ENCODE measurements at regions not wholly inside any gene's neighbourhood (a gene's known extent, or its start where the extent isn't known, plus 50 kb on each side); places are given as distances from the start of the nearest gene placed in this dataset.

DNA sequence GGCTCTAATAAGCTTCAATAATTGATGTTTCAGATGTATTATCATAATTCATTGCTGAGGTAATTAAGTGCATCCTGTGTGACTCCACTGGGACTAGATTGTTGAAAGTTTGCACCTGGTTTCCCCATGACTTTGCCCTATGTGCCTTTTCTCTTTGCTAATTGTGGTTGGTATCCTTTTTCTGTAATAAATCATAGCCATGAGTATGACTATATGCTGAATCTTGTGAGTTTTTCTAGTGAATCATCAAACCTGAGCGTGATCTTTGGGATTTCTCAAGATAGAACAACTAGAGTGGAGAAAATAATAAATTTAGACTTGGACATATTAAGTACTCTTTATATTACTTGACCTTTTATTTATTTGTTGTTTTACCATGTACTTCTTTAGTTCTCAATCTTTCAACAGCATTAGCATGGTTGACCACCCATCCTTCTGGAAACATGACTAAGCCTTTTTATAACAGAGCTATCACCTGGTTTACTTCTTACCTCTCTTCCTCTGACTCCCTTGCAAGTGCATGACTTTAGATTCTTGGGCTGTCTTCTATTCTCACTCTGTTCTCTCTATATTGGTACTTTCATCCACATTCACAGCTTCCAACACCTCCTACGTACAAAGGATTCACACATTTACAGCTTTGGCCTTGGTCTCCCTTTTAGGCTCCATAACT lies 239.6 kb upstream of the TAS2R1 start:
- no peak for DNase-seq
- intact Hi-C loops (cut with DNase I), result no loop called here

GRCh38 chr5:9865574-9865973 lies 235.4 kb upstream of the TAS2R1 start:
- DNase-seq, result no peak
- intact Hi-C loops (cut with DNase I), result no loop called here

DNA sequence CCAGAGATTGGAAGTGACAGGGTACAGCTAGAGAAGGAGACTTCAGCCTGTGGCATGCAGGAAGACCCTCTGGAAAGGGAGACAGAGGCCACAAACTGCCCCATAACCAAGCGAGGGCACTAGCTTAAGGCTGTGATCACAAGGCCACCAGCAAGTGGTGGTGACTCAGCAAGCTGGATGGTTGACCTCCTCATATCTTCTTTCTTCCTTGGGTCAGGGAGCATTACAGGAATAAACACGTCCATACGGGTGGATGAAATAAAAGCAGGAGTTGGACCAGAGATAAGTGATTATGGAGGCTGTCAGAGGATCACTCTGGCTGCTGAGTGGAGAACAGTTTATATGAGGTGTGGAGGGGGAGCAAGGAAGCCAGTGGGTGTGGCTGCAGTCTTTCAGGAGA lies 234.6 kb upstream of the TAS2R1 start:
- no peak for DNase-seq
- intact Hi-C loops (cut with DNase I), result no loop called here

- no peak for DNase-seq
- intact Hi-C loops (cut with DNase I), result no loop called here
These were observed 233.3 kb upstream of the TAS2R1 start for GRCh38 chr5:9863486-9863885.

DNA sequence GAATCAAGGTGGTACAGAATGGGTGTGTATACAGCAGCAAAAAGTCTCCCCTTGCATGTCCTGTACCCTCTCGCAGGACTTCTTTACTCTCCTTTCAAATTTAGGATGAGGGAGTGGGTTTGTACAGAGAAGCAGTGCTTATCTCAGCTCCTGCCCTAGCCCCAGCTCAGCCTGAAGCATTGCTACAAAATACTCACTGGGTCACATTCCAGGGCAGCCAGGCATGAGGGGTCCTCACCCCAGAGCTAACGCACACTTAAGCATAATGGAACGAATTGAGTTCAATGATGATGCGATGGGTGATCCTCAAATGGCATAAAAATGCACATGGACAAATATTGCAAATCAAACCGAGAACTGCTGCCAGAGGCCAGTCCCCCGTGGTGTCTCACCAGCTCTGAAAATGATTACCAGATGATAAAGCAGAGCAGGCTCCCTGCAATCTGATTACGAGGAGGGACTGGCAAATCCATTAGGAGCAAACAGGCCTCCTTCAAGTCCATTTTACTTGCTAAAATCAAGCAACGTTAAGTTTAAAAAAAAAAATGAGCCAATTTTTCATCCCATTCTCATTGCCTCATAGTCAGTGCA lies 231.6 kb upstream of the TAS2R1 start:
- intact Hi-C loops (cut with DNase I), result no loop called here
- DNase-seq, result no peak

DNA sequence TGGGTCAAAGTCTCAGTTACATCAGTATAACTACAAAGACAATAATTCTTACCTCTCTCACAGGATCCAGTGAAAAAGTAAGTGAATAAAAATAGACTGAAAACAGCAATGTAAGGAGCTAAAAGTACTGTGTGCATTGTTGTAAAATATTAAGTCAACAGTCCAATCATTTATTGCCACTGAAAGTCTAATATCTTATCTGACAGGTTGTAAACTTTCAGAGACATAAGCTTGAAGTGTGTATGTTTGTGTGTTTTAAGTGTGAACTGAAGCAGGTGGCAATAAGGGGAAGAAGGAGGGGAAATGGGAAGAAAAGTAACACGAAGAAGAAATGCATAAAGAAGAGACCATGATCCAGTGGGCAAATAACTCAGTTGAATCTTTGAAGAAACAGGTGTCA lies 229.7 kb upstream of the TAS2R1 start:
- no peak for DNase-seq
- intact Hi-C loops (cut with DNase I), result no loop called here

- peak in 1 of 10 donors; percentile 68 for DNase-seq
- intact Hi-C loops (cut with DNase I), result no loop called here
These were observed 227.9 kb upstream of the TAS2R1 start for GRCh38 chr5:9858043-9858442.

- no peak for DNase-seq
- intact Hi-C loops (cut with DNase I), result loop anchor here (5.0 kb wide), 1 partner anchor 181 kb away; no protein-coding TSS in a partner anchor
These were observed 223.2 kb upstream of the TAS2R1 start for GRCh38 chr5:9853309-9853708.

- intact Hi-C loops (cut with DNase I), result loop anchor here (5.0 kb wide), 1 partner anchor 180 kb away; no protein-coding TSS in a partner anchor
- no peak for DNase-seq
These were observed 222.5 kb upstream of the TAS2R1 start for GRCh38 chr5:9852671-9853070.

DNA sequence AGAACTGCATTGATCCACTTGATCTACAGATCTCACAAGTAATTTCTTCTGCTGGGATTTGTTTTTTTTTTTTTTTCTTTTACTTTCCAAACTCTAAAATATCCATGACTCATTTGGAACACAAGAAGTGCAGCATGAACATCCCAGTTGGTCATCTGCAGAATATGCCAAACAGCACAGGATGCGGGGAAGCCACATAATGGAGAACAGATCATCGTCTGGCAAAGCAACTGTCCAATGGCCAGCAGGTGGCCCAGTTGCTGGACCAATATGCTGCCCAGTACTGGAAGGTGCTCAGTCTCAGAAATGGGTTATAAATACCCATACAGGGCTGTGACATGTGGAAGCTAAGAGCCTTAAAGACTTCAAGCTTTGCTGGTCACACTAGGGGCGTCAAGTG lies 221.3 kb upstream of the TAS2R1 start:
- intact Hi-C loops (cut with DNase I), result loop anchor here (5.0 kb wide), 1 partner anchor 179 kb away; no protein-coding TSS in a partner anchor
- DNase-seq, result peak in 8 of 10 donors; percentile 19 to 88 (median 42)

GRCh38 chr5:9850456-9850855 lies 220.3 kb upstream of the TAS2R1 start:
- DNase-seq, result peak in 6 of 10 donors; percentile 11 to 82 (median 32)

DNA sequence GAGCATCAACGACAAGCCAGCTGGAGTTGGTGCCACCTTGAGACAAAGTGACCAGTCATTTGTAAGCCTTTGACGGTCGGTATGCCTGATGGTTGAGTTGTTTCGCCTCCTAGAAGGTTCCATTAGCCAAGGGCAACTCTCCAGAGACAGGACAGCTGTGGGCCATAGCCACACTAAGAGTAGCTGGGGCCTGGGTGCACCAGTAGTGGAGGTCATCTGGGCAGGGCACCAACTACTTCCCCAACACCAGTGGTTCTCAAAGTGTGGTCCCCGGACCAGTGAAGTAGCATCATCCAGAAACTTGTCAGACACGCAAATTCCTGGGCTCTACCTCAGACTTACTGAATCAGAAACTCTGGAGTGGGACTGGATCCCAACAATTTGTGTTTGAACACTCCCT lies 217.5 kb upstream of the TAS2R1 start:
- no peak for DNase-seq
- intact Hi-C loops (cut with DNase I), result no loop called here

More at GRCh38 chr5:9850456-9850855, 220.3 kb upstream of the TAS2R1 start:
- intact Hi-C loops (cut with DNase I), result loop anchor here (5.0 kb wide), 1 partner anchor 178 kb away; no protein-coding TSS in a partner anchor

DNA sequence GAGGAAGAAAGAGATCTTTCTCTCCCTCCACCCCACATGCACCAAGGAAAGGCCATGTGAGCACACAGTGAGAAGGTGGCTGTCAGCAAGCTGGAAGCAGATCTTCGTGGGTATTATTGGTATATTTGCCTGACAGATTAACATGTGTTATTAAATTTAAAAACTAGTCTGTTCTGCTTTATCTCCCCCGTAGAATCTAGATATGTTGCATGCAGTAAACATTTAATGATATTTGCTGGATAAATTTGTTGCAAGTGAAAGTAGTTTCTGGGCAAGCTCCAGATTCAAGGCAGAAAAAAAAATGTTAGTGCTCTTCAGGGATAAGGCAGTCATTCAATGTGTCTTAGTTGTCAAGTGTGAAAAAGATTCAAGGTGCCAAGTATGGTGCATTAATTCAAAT lies 215.0 kb upstream of the TAS2R1 start:
- no peak for DNase-seq
- intact Hi-C loops (cut with DNase I), result no loop called here

DNA sequence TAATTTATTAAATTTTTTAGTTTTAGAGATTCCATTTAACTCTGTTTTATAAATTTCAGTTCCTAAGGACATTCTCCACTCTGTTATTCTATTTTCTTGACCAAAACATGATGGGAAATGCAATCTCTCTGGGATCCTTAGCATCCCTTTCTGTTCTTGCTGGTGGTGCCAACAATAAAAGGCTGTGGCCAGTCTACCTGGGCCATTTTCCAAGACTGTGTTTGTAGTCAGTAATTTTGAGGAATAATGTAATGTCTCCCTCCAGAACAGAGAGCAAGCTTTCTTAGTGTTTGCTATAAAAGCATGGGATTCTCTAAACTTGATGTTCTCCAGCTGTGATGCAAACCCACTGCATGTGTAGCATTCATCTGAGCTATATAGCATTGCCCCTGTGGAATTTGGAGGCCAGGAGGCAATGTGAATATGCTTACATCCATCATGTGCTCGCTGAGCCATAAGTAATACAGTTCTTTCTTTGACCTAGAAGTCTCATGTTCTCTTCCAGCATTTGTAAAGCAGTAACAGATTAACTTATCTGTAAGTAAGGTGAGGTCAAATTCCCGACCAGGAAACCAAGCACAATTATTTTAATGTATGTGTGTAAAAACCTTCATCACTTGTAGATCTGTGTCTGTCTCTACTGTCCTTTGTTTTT lies 211.5 kb upstream of the TAS2R1 start:
- intact Hi-C loops (cut with DNase I), result no loop called here

GRCh38 chr5:9838916-9839315 lies 208.8 kb upstream of the TAS2R1 start:
- DNase-seq, result peak; percentile 16 to 92 (median 56)
- intact Hi-C loops (cut with DNase I), result no loop called here

More for the DNA sequence above, 211.5 kb upstream of the TAS2R1 start:
- DNase-seq, result no peak

GRCh38 chr5:9834871-9835770 lies 205.0 kb upstream of the TAS2R1 start:
- no peak for DNase-seq
- intact Hi-C loops (cut with DNase I), result no loop called here

DNA sequence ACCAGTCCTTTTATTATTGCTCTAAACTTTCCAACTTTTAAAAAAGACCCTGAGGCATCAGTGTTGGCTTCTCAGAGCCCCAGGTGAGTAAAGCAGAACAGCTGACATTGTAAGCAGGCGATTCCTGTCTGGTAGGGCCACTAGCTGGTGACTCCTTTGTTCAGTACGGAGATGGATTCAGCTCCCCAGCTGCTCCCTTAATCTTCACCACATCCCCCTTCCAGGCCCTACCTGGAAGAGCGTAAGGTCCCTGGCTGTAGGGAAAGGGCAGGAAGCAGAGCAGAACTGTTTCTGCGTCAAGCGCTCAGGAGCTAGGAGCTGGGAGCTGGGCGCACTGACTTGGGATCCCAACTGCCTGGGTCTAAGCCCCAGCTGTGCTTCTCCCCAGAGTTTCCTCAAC lies 203.7 kb upstream of the TAS2R1 start:
- intact Hi-C loops (cut with DNase I), result no loop called here
- no peak for DNase-seq

- intact Hi-C loops (cut with DNase I), result no loop called here
- no peak for DNase-seq
These were observed 202.8 kb upstream of the TAS2R1 start for GRCh38 chr5:9832921-9833320.

DNA sequence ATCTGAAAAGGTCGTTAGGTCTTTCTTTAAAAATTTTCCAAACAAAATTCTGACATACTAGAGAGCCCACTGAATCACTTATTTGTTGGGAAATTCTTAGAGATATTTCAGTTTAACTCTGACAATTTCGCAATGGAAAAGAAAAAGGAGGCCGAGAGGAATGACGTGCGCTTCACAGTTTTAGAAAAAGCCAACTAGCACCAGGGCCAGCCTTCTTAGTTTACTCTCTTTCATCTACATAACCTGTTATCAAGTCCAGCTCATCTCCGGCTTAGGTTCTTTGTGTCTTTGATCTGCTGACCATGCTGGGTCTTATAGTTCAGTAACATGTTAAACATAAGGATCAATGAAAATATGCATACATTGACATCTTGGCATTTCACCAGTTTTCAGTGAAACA lies 201.7 kb upstream of the TAS2R1 start:
- DNase-seq, result no peak
- intact Hi-C loops (cut with DNase I), result no loop called here

- intact Hi-C loops (cut with DNase I), result no loop called here
These were observed 200.0 kb upstream of the TAS2R1 start for GRCh38 chr5:9830184-9830583.

GRCh38 chr5:9829621-9830020 lies 199.5 kb upstream of the TAS2R1 start:
- intact Hi-C loops (cut with DNase I), result no loop called here

More at GRCh38 chr5:9830184-9830583, 200.0 kb upstream of the TAS2R1 start:
- DNase-seq, result no peak

More at GRCh38 chr5:9829621-9830020, 199.5 kb upstream of the TAS2R1 start:
- no peak for DNase-seq

All from posterior cingulate gyrus (tissue), 11 donors.